NCI-H1436 (cell line): ENCODE measurements at regions not wholly inside any gene's neighbourhood (a gene's known extent, or its start where the extent isn't known, plus 50 kb on each side); places are given as distances from the start of the nearest gene placed in this dataset.
"Not testable (repeated sequence)": the region's sequence is repeated elsewhere in the genome, so short reads cannot be mapped to it uniquely, and the experiment has no call there.

Experiments
- DNase-seq: peaks from one replicate; lab custom pipeline; 2025; lab: John Stamatoyannopoulos, UW

GRCh38 chr2:34178482-34178881 lies 579.4 kb upstream of the FAM98A start:
- DNase-seq: no peak

GRCh38 chr2:34176693-34177092 lies 577.6 kb upstream of the FAM98A start:
- DNase-seq: no peak

GRCh38 chr2:34174506-34174905 lies 575.4 kb upstream of the FAM98A start:
- DNase-seq: no peak

- no peak for DNase-seq
Measured at GRCh38 chr2:34162231-34162630, 563.1 kb upstream of the FAM98A start.

GRCh38 chr2:34161549-34161948 lies 562.5 kb upstream of the FAM98A start:
- no peak for DNase-seq

GRCh38 chr2:34159901-34160300 lies 560.8 kb upstream of the FAM98A start:
- no peak for DNase-seq

- DNase-seq: no peak
Measured at GRCh38 chr2:34153484-34153883, 554.4 kb upstream of the FAM98A start.

GRCh38 chr2:34147780-34148179 lies 548.7 kb upstream of the FAM98A start:
- no peak for DNase-seq

- DNase-seq: no peak
Measured at GRCh38 chr2:34143149-34143548, 544.0 kb upstream of the FAM98A start.

GRCh38 chr2:34142531-34143008 lies 543.5 kb upstream of the FAM98A start:
- not testable (repeated sequence) for DNase-seq

GRCh38 chr2:34133065-34133464 lies 534.0 kb upstream of the FAM98A start:
- DNase-seq: not testable (repeated sequence)

- no peak for DNase-seq
Measured at GRCh38 chr2:34126279-34126678, 527.2 kb upstream of the FAM98A start.

GRCh38 chr2:34123996-34124785 lies 525.1 kb upstream of the FAM98A start:
- DNase-seq: no peak

GRCh38 chr2:34121076-34121475 lies 522.0 kb upstream of the FAM98A start:
- DNase-seq: no peak

- DNase-seq: no peak
Measured at GRCh38 chr2:34115076-34115475, 516.0 kb upstream of the FAM98A start.

GRCh38 chr2:34112161-34112560 lies 513.1 kb upstream of the FAM98A start:
- no peak for DNase-seq

GRCh38 chr2:34110392-34110791 lies 511.3 kb upstream of the FAM98A start:
- no peak for DNase-seq

- no peak for DNase-seq
Measured at GRCh38 chr2:34107811-34108210, 508.7 kb upstream of the FAM98A start.

- DNase-seq: no peak
Measured at GRCh38 chr2:34105006-34105767, 506.1 kb upstream of the FAM98A start.

- no peak for DNase-seq
Measured at GRCh38 chr2:34104601-34105000, 505.5 kb upstream of the FAM98A start.

- DNase-seq: no peak
Measured at GRCh38 chr2:34103437-34103836, 504.3 kb upstream of the FAM98A start.

- DNase-seq: no peak
Measured at GRCh38 chr2:34102339-34102738, 503.2 kb upstream of the FAM98A start.

- DNase-seq: no peak
Measured at GRCh38 chr2:34099377-34099776, 500.3 kb upstream of the FAM98A start.
